ENCODE measurements at regions not wholly inside any gene's neighbourhood (a gene's known extent, or its start where the extent isn't known, plus 50 kb on each side); places are given as distances from the start of the nearest gene placed in this dataset.

DNA sequence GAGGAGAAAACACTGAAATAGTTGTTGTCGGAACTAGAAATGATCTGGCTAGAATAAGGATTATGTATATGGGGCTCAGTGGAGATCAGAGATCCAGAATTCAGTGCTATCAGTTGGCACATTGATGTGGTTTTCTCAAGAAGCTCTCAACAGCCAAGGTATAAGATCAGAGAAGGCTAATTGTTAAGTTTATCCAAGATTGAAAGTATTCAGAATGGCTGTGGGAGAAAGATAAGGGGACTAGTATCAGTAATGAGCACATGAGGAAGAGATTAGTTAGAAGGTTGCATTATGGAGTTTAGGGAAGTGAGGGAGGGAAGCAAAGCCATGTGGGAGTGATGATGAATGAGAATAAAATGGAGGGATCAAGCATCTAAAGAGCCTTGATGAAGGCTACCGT is 128.1 kb upstream of the MIS18BP1 start:
- TF ChIP-seq, protein P1, sequence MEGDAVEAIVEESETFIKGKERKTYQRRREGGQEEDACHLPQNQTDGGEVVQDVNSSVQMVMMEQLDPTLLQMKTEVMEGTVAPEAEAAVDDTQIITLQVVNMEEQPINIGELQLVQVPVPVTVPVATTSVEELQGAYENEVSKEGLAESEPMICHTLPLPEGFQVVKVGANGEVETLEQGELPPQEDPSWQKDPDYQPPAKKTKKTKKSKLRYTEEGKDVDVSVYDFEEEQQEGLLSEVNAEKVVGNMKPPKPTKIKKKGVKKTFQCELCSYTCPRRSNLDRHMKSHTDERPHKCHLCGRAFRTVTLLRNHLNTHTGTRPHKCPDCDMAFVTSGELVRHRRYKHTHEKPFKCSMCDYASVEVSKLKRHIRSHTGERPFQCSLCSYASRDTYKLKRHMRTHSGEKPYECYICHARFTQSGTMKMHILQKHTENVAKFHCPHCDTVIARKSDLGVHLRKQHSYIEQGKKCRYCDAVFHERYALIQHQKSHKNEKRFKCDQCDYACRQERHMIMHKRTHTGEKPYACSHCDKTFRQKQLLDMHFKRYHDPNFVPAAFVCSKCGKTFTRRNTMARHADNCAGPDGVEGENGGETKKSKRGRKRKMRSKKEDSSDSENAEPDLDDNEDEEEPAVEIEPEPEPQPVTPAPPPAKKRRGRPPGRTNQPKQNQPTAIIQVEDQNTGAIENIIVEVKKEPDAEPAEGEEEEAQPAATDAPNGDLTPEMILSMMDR (conservative IDR thresholded peaks at IDR 0.05 in 1 of 2, IDR thresholded peaks at IDR 0.05 in 1 of 2; ENCODE audit: extremely low read depth in 1 of 2, insufficient read depth in 1 of 2, low read depth in 1 of 2, low read length in 2 of 2), result no peak
- no peak for TF ChIP-seq EZH2 (IDR thresholded peaks at IDR 0.05; ENCODE audit: borderline replicate concordance, low read length)

All from mammary epithelial cell (primary cell).